GM12878 (cell line): ENCODE measurements at regions not wholly inside any gene's neighbourhood (a gene's known extent, or its start where the extent isn't known, plus 50 kb on each side); places are given as distances from the start of the nearest gene placed in this dataset.

Experiments
- ATF3 ChIP-seq: IDR thresholded peaks from 2 replicates; pipeline ENCODE4 v1.6.1; 2011; ENCODE audit warnings: low read depth, mild to moderate bottlenecking, low read length, moderate library complexity, borderline replicate concordance; ENCODE audit errors: extremely low read depth
- CHD4 ChIP-seq: fragments of 200-600 bp; sonication (generic); IDR thresholded peaks from 2 replicates; pipeline ENCODE4 v1.6.1; 2016; ENCODE audit warnings: mild to moderate bottlenecking
- CTCF ChIP-seq, 3 experiments: IDR thresholded peaks in 2 of 3; conservative IDR thresholded peaks in 1 of 3; 2 replicates each; pipeline ENCODE4 v1.5.1; 2011; ENCODE audit warnings: low read depth in 3 of 3, low read length in 3 of 3, mild to moderate bottlenecking in 3 of 3, control low read depth in 2 of 3, moderate library complexity in 2 of 3, inconsistent platforms in 1 of 3, mixed read lengths in 1 of 3; ENCODE audit not compliant: control insufficient read depth in 2 of 3, insufficient read depth in 1 of 3; ENCODE audit errors: extremely low read depth in 1 of 3
- EP300 ChIP-seq, 2 experiments: fragments of 150-350 bp in 1 of 2; IDR thresholded peaks; 2 replicates each; pipeline ENCODE4 v1.6.1; 2011 to 2012; ENCODE audit warnings: low read depth in 2 of 2, low read length in 2 of 2, borderline replicate concordance in 1 of 2, improper control_type of control experiment in 1 of 2, inconsistent platforms in 1 of 2; ENCODE audit not compliant: control insufficient read depth in 1 of 2
- GABPA ChIP-seq: IDR thresholded peaks from 2 replicates; pipeline ENCODE4 v1.6.1; 2014; ENCODE audit warnings: antibody characterized with exemption, low read depth, mild to moderate bottlenecking, inconsistent platforms
- HDAC2 ChIP-seq: fragments of 200-600 bp; sonication (generic); IDR thresholded peaks from 2 replicates; pipeline ENCODE4 v1.6.1; 2017
- HDGF ChIP-seq: fragments of 450-650 bp; IDR thresholded peaks from 2 replicates; pipeline ENCODE4 v1.6.1; 2016; ENCODE audit warnings: antibody characterized with exemption
- MXI1 ChIP-seq: fragments of 150-350 bp; IDR thresholded peaks from 2 replicates; pipeline ENCODE4 v1.6.1; 2011; ENCODE audit warnings: low read depth, mild to moderate bottlenecking, inconsistent platforms, low read length, improper control_type of control experiment
- NR2F1 ChIP-seq: fragments of 450-650 bp; conservative IDR thresholded peaks from 2 replicates; pipeline ENCODE4 v1.6.1; 2017; ENCODE audit warnings: mild to moderate bottlenecking
- POLR2A ChIP-seq: IDR thresholded peaks from 2 replicates; pipeline ENCODE4 v1.6.1; 2011; ENCODE audit warnings: low read depth, mild to moderate bottlenecking, low read length
- RAD21 ChIP-seq: IDR thresholded peaks from 2 replicates; pipeline ENCODE4 v1.6.1; 2011; ENCODE audit warnings: mild to moderate bottlenecking, low read depth, low read length, moderate library complexity; ENCODE audit not compliant: insufficient read depth
- SRF ChIP-seq, 2 experiments: IDR thresholded peaks; 2 replicates each; pipeline ENCODE4 v1.6.1; 2011; ENCODE audit warnings: low read depth in 2 of 2, low read length in 2 of 2, mild to moderate bottlenecking in 1 of 2, moderate library complexity in 1 of 2
- YY1 ChIP-seq: IDR thresholded peaks from 2 replicates; pipeline ENCODE4 v1.6.1; 2011; ENCODE audit warnings: low read depth, mild to moderate bottlenecking, low read length
- ZSCAN29 ChIP-seq: fragments of 450-650 bp; IDR thresholded peaks from 2 replicates; pipeline ENCODE4 v1.6.1; 2017; ENCODE audit warnings: mild to moderate bottlenecking, moderate library complexity

- no peak for TF ChIP-seq CHD4
- TF ChIP-seq EP300 (IDR thresholded peaks at IDR 0.05; ENCODE audit: borderline replicate concordance in 1 of 2, control insufficient read depth in 1 of 2, low read depth in 2 of 2, low read length in 2 of 2) = no peak
- TF ChIP-seq SRF (IDR thresholded peaks at IDR 0.05; ENCODE audit: low read depth in 2 of 2, low read length in 2 of 2) = no peak
- TF ChIP-seq RAD21 = no peak
- TF ChIP-seq HDAC2 = no peak
- TF ChIP-seq HDGF = no peak
- no peak for TF ChIP-seq MXI1
- TF ChIP-seq YY1 = no peak
- TF ChIP-seq ZSCAN29 = no peak
- TF ChIP-seq GABPA = no peak
- no peak for TF ChIP-seq CTCF (IDR thresholded peaks at IDR 0.05 in 2 of 3, conservative IDR thresholded peaks at IDR 0.05 in 1 of 3; ENCODE audit: control insufficient read depth in 2 of 3, extremely low read depth in 1 of 3, insufficient read depth in 1 of 3, low read depth in 3 of 3, low read length in 3 of 3)
- TF ChIP-seq NR2F1 = no peak
- no peak for TF ChIP-seq ATF3
- TF ChIP-seq POLR2A = no peak
Measured at GRCh38 chr3:184632551-184633236, 71.1 kb downstream of the EPHB3 start.
